Hippocampal formation (tissue), 2 donors: ENCODE measurements at regions not wholly inside any gene's neighbourhood (a gene's known extent, or its start where the extent isn't known, plus 50 kb on each side); places are given as distances from the start of the nearest gene placed in this dataset.

ENCODE experiments used
- DNase-seq, 2 donors: peaks; one replicate each; lab custom pipeline; 2025; lab: John Stamatoyannopoulos, UW

DNA sequence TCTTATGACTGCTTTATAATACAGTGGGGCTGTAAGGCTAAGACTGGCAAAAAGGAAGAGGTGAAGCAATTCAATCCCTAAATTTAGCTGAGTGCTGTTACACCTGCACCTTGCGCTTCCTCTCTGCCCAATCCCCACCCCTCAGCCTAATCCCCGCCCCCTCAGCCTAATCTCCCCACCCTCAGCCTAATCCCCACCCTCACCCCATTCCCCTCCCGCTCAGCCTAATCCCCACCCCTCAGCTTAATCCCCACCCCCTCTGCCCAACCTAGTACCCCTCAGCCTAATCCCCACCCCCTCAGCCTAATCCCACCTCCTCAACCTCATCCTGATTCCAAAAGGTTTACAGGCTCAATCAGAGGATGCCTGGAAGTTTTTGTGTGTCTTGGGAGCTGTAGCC lies 155.5 kb downstream of the PMP22 start:
- DNase-seq: no peak

DNA sequence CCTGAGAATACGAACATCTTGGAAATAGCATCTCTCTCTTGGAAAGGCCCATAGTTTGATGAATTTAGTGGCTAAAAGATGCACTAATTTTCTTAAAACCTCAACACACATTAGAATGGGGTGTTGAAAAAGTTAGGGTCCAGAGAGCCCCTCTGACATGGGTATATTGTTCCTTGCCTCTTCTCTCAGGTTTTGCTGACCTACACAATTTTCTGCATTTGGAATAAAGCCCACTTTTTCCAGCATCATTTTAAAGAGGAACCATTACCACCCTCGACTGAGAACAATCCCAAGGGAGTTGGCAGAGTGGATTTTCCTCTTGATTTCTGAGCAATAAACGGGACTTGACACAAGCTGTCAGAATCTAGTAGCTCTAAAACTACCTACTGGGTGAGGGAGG lies 156.1 kb downstream of the PMP22 start:
- DNase-seq: no peak

DNA sequence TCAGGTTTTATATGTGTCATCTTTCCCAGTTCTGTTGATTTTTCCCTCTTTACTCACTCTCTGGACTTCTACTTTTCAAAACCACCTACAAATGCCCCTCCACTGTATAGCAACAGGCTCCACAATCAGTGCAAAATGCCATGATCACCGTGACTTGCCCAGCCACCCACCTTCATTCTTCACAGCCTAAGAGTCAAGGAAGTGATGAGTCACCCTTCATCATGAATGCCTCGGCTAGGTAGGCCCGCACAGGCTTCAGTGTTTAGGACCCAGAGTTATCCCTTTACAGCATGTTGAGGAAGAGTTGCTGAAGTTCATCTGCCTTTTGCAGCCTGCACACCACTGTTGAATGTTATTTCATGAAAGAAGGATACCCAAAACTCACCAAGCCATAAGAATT lies 158.6 kb downstream of the PMP22 start:
- DNase-seq: no peak

DNA sequence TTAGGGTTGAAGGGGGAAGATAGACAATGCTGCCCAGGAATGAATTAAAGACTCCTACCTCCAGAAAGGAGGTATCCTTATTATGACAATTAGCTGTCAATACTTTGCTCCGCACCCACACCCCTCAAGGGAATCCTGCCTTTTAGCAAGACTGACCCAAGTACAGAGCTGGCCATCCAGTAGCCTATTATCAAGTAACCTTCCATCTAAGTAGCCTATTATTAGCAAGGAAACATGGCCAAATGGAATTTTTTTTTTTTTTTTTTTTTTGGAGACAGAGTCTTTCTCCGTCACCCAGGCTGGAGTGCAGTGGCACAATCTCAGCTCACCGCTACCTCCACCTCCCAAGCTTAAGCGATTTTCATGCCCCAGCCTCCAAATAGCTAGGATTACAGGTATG lies 161.3 kb downstream of the PMP22 start:
- no peak for DNase-seq

DNA sequence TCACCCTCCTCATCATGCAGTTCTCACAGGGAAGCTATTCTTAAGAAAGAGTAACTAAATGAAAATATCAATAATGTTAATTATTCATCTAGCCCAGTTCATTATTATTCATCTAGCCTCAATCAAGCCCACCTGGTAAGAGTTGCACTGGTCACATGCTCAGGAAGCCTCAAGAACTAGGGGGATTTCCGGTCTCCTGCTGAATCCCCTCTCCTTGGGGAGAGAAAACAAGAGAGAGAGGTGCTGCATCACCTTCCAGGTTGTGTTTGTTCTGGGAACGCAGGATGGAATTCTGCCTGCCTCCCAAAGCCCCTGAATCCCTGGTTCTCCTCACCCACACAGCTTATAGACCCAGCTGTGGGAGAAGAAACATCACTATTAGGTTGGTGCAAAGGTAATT lies 164.0 kb downstream of the PMP22 start:
- no peak for DNase-seq

DNA sequence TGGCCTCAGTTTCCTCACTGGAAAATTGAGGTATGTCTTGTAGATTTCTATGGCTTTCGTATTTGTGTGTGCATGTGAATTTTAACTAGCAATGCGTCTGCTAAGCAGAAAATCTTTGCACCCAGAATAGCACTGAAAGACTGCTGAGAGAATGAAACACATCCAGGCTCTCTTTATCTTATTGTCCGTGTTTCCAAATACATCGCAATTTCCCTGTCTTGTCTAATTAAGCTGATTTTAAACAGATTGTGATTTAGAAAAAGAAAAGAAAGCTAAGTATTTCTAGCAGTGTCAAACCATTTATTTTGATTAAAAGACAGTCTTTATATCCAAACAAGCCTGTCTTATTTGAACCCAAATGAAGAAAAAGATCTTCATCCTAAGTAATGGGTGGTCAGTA lies 168.6 kb downstream of the PMP22 start:
- no peak for DNase-seq

DNA sequence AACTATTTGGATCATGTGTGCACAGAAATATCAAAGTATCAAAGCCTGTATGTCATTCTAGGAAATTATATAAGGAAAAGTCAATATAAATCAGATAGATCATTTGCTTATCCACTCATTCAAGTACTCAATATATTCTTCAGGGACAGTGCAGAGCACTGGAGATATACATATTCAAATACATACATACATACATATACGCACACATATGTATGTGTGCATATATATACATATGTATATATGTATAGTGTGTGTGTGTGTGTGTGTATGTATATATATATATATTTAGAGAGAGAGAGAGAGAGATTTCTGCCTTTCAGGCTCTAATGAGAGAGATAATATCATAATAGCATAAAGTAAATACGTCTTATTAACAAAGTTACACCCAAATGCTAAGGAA lies 169.2 kb downstream of the PMP22 start:
- DNase-seq: no peak

DNA sequence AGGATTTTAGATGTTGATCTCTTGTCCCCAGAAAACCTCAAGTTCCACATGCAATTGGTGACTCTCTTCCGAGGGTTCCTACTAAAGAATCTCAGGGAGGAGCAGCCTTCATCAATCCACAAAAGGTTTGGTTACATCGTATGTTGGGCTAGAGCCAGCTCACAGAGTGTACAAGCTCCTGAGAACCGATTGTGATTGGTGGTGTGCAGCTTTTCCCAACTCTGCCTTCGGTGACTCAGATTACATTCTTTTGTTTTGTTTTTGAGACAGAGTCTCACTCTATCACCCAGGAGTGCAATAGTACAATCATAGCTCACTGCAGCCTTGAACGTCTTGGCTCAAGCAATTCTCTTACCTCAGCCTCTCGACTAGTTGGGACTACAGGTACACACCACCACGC lies 172.4 kb downstream of the PMP22 start:
- no peak for DNase-seq

DNA sequence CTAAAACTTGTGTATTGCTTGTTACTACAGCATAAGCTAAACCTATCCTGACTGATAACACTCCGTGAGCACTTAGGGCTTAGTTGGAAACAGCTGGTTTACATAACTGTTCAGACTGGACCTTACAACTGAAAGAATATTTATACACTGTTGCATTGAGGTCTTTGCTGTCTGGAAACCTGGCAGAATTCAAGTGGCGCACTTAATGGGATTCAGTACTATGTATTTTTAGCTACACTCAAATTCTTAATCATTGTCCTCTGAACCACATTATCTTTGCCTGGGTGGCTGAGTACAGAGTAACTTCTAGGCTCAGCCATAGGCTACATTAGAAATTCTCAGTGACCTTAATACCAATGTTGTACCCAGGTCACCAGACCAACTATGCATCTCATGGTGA lies 172.9 kb downstream of the PMP22 start:
- no peak for DNase-seq

DNA sequence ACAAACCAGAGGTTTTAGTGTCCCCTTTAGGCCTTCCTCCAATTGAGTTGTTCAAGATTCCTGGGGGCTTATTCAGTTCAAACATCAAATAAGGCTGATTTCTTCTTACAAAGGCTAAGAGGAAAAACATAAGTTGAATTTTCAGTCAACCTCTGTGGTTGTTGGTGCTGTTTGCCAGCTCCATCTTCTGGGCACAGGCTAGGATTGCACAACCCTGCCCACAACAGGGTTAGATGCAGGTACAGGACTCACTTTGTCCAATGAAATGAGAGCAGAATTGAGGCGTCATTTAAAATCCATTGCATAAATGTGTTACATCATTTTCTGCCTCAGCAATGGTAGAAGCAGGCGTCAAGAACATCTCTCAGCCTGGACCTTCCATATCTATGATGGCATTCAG lies 173.3 kb downstream of the PMP22 start:
- no peak for DNase-seq

DNA sequence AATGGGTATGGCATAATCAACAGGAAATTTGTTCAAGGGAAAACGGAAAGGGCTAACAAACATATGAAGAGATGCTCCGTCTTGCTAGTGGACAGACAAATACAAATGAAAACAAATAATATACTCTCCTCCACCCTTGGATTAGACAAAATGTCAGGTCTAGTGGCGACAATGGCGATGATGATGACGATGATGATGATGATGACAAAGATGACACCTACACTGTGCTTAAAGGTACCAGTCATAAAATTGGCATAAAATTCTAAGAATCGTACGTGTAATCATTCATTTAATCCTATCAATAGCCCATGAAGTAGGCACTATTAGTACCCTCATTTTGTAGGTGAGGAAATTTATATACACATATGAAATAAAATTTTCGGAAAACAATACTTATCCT lies 174.6 kb downstream of the PMP22 start:
- no peak for DNase-seq

DNA sequence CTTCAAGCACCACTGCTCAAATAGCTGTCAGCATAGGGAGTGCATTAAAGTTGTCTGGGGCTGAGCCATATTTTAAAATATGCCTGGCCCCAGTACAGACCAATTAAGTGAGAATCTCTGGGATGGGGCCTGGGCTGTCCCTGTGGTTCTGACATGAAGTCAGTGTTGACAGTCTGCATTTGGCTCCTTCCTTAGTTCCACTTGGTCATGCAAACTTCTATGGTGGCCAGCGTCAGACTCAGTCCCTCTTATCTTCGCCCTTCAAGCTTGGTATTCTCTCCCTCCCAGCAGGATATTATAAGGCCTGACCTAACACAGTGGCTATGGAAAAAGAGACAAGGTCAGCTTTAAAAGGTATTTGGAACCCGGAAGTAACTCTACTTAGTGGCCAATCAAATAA lies 177.2 kb downstream of the PMP22 start:
- DNase-seq: no peak

DNA sequence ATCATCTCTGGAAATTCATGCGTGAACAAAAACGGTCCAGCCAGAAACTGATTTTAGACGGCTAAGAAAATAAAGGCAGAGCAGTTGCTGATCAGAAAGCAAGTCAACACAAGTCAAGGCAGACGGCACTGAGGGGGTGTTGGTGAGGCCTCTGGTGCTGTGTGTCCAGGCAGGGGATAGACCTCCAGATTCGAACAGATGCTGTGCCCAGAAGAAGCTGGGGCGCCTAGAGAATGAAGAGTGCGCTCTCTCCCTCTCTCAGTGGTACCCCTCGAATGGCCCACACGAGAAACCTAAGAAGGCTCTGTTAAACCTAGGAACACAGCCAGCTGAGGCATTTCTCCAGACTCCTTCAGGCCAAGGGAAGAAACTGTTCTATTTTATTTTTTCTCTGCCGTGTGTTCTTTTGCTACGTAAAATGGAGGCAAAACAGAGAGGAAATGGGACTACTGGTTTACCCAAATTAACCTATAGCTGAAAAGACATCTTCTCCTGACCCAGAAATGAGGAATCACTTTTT lies 178.3 kb downstream of the PMP22 start:
- no peak for DNase-seq

DNA sequence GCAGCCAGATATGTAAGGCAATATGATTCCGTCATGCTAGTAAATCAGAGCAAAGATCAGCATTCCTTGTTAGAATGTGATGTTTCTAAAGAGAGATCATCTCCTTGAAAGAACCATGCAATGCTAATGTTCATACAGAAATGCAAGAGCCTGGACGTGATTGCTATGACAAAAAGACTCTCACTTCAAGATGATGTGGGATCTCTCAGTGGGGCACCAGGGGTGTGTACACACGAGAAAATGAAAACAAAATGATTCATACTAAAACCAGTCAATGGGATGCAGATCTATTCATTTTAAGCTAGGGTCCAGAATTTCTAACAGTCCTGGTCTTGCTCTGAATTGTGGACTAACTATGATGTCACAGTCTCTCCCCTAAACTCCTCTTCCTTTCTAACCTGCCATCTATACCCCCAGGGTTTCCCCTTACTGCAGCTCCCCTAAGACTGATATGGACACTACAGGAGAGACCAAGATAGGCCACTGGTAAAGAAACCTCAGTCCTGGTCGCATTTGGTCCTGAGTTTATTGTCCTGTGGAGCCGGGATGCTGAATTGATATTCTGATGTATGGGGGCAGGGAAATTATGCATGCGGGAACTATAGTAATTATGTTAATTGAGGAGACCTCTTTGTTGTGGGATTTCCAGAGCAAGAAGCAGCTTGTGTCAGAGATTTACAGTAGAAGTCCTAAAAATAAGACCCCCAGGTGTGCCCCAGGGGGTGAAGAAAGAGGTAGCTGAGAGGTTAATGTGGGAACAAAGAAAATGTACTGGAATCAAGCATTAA lies 179.0 kb downstream of the PMP22 start:
- DNase-seq: no peak

DNA sequence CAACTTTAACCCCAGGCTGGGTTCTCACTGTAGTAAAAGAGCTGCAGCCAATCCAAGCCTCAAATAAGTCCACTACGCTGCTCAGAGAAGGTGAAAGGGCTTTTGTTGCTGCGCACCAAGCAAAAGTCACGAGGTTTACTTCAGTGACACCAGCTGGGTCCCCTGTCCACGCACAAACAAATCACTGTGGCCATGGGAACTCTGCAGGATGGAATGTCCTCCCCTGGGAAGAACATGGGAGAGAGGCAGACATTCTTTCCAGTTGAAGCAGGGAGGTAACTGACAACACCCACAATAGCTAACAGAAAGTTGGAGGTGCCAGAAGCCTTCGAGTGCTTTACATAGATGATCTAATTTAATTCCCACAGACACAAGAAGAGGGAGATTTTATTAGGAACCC lies 181.9 kb downstream of the PMP22 start:
- no peak for DNase-seq

DNA sequence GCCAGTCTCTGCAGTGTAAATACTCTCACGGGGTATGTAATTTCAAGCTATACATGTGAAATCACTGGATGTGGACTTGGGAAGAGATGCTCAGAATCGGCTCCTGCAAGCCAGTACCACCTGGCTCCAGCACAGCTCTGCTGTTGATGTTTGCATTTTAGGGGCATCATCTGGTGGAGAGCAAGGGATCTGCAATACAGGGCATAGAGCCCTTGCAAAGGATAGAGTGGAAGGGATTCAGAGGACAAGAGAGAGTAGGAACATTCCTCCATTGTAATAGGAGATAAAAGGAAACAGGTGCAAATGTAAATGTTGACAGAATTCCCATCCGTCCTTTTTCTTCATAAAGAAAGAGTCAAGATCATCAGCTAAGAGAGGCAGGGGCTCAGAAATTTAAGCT lies 184.1 kb downstream of the PMP22 start:
- DNase-seq: no peak

DNA sequence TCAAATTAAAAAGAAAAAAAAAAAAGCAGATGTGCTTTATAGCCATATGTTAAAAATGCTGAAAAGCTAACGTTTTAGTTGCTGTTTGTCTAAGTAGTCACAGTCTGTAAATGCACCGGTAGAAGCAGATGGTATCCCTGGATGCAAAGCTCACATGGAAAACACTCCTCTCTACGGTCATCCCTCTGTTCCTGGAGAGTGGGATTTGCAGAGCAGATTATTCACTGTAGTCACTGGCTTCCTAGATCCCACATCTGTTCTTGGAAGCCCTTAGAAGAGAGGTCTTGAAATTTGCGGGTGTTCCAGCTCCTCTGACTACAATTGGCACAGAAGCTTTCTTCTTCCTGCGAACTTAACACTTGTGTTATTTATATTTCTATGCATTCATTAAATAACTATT lies 186.6 kb downstream of the PMP22 start:
- no peak for DNase-seq

DNA sequence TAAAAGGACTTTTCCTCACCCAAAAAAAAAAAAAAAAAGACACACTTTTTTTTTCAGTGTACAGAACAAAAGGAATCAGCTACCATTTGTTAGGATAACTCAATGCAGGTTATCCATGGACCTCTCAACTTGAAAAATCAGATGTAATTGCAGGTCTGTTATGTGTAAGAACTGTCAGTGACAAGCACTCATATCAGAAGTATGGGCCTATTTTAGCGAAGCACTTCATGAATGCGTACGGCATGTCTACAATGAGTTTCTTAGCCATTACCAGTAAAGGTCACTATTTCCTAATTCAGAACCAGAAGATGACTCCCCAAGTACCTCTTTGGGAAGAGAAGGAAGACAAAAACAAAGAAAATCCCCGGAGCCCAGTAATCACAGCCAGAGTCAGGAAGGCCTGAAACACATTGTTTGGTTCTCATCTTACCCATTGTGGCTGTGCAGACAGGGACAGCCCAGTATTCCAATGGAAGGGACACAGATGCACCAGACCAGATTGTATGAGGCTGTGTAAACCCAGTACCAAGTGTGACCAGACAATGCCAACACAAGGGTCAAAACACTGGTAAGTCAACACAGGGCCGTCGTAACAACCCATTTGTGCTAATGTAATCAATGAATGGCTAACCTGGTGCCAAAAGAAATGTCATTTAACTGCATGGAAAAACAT lies 188.0 kb downstream of the PMP22 start:
- no peak for DNase-seq

DNA sequence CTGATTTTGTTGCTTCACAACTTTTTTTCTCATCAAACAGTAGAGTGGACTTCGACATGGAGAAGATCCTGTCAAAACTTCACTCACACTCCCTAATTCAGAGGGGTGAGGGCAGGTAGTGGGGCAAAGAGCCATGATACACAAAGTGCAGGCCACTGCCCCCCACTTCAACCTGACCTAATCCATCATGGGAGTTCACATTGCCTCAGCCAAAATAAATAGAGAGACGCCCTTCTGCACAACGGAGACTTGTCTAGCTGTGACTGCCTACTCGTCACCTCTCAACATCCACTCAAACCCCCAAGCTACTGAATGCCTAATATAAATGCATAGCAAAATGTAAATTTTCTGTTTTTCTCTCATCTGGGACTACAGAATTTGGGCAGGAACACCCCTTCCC lies 213.2 kb downstream of the PMP22 start:
- no peak for DNase-seq

DNA sequence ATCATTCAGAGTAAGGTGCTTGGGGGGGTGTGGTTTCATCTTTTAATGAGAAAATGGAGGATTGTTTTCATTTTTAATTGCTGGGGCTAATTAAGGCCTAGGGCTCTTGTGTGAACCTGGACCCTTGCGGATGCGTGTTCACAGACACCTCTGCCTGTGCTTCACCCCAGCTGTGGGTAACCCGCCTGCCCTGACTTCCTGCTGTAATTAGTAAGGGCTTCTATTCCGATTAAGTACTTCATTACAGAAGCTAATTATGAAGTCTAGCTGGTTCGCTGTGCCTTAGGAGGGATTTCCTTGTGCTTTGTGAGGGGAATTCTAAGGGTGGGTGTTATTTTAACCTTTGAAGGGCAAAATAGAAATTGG lies 215.3 kb downstream of the PMP22 start:
- DNase-seq: no peak

DNA sequence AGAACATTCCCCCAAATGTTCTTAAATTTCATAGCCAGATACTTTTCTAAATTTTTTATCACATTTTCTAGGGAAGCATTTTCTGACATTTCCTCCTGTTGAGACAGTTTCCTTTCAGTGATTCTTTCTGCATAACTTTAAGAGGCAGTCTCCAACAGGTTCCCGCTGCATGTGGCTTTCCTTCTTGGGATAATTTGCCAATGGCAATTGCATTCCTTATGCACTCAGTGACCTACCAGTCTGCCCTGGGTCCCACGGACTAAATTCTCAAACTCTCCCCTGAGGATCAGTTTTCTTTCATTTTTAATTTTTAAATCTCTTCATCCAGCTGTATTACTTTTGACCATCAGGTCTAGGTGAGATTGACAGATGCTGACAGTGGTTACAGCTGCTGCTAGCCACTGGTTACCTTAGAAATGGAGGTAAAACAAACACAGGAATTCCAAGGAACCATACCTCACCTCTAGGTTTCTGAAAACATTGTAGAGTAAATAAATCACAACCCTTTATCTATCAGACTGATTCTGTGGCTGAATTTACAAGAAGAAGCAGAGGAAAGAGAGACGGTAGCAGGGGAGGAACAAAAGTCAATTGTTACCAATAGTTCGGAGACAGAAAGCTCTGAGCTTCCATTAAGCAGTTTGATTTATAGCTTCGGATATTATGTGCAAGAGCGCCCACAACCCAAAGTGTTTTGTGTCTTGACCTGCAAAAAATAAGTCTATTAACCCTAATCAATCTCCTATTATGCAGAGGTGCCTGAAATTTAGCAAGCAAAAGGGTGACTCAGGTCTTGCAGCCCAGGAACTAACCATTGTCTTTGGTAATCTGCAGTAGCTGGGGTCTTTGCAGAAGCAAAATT lies 216.0 kb downstream of the PMP22 start:
- no peak for DNase-seq

DNA sequence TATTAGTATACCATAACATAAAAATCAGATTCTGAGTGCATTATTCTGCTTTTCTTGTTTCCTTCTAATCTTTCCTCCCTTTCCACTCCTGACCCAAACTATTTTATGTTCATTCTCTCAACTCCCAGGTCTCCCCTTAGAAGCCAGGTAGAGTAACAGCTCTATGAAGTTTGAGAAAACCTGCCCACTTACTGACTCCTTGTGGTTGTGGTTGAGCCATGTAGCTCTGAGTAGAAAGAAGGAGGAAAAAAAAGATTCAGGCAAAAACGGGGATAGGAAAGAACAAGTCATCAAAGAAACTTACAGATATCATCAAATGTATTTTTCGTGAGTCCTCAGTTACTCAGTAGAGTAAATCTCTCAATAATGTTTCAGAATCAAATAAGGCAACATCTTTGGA lies 216.7 kb downstream of the PMP22 start:
- DNase-seq: no peak

DNA sequence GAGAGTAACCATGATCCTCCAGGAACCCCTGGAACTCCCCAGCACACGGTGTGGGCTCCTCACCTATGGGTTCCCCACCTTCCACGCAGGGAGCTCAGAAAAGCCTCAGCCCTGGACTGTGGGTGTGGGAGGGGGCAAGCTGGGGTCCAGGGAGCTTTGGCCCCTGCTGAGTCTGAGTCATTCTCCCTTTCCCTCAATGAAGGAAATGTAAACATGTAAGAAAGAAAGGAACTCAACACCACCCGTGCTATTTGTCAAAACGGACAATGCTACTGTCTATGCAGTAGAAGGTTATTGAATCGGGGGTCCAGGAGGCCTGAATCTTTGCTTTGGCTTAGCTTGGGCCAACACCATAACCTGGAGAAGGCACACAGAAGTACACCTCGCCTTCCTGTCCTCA lies 222.8 kb downstream of the PMP22 start:
- DNase-seq: no peak
